ENCODE measurements at regions not wholly inside any gene's neighbourhood (a gene's known extent, or its start where the extent isn't known, plus 50 kb on each side); places are given as distances from the start of the nearest gene placed in this dataset.

GRCh38 chr13:80113714-80114454 lies 227.0 kb downstream of the SPRY2 start:
- H4K91ac ChIP-seq (ENCODE audit: insufficient read length, low read depth, low read length), result no peak overlapping the region
- WGBS (ENCODE audit: extremely low coverage, insufficient read length, low lambda C conversion rate), result no CpG with 5 or more reads among the region's 2 CpGs
- no peak overlapping the region for H2BK5ac ChIP-seq (ENCODE audit: insufficient read length, low read length)
- no peak overlapping the region for H3K27ac ChIP-seq (ENCODE audit: insufficient read length, low read depth, low read length)
- no peak overlapping the region for H3K56ac ChIP-seq (ENCODE audit: insufficient read length, low read depth, low read length)
- H2BK12ac ChIP-seq (ENCODE audit: insufficient read length, low read depth, low read length), result no peak overlapping the region
- H3K4me3 Mint-ChIP-seq, result no peak overlapping the region
- H3K23ac ChIP-seq (ENCODE audit: insufficient read length, low read depth, low read length), result no peak overlapping the region
- H2BK20ac ChIP-seq (ENCODE audit: low read depth, low read length, poor library complexity, severe bottlenecking), result no peak overlapping the region
- H3K14ac ChIP-seq (ENCODE audit: insufficient read depth, low read length), result no peak overlapping the region
- no peaks in the 10 kb centered on the region for H3K23me2 ChIP-seq (ENCODE audit: insufficient read length, low read depth, low read length, poor library complexity, severe bottlenecking)
- H4K20me1 ChIP-seq (ENCODE audit: control insufficient read depth, insufficient read depth, insufficient read length), result no peaks in the 10 kb centered on the region
- no peaks in the 10 kb centered on the region for H3K9me3 ChIP-seq (ENCODE audit: control insufficient read depth, low read depth, low read length)
- H3K79me1 ChIP-seq (ENCODE audit: insufficient read depth, low read depth, low read length, poor library complexity, severe bottlenecking), result no peaks in the 10 kb centered on the region
- H3K9me3 Mint-ChIP-seq, result no peaks in the 10 kb centered on the region
- H3K27me3 ChIP-seq (ENCODE audit: insufficient read depth, low read length), result no peaks in the 10 kb centered on the region
- H3K18ac ChIP-seq (ENCODE audit: insufficient read length, low read depth, low read length), result no peak overlapping the region
- no peak overlapping the region for H3T11ph ChIP-seq (ENCODE audit: low read length)
- no peak overlapping the region for H3K4ac ChIP-seq (ENCODE audit: low read depth, low read length)
- H4K5ac ChIP-seq (ENCODE audit: insufficient read length, low read depth, low read length), result no peak overlapping the region
- no peak overlapping the region for H2BK120ac ChIP-seq (ENCODE audit: low read depth, low read length, poor library complexity, severe bottlenecking)
- TF ChIP-seq CTCF (conservative IDR thresholded peaks at IDR 0.05), result no peak
- no peaks in the 10 kb centered on the region for H3K79me2 ChIP-seq (ENCODE audit: insufficient read depth, low read length)
- no peak overlapping the region for H3K27ac Mint-ChIP-seq
- H3K4me2 ChIP-seq (ENCODE audit: insufficient read depth, insufficient read length, low read length), result no peak overlapping the region
- no peak for DNase-seq
- H3K4me1 ChIP-seq (ENCODE audit: insufficient read depth, low read length), result no peaks in the 10 kb centered on the region
- no peak overlapping the region for H2AFZ ChIP-seq (ENCODE audit: low read length)
- H4K8ac ChIP-seq (replicated peaks; ENCODE audit: insufficient read length, low read depth, low read length), result no peak overlapping the region
- no peak overlapping the region for H2AK5ac ChIP-seq (ENCODE audit: insufficient read length, low read length)
- H2BK15ac ChIP-seq (ENCODE audit: low read depth, low read length), result no peak overlapping the region
- H3K9ac ChIP-seq (ENCODE audit: extremely low read depth, insufficient read length, low read length), result no peak overlapping the region
- peaks cover 4 to 5% of the 10 kb centered on the region in 2 experiments; a peak in 3 of 4 replicates for H3K4me1 Mint-ChIP-seq
- no peaks in the 10 kb centered on the region for H3K36me3 Mint-ChIP-seq (ENCODE audit: insufficient read depth in 1 of 3, low read depth in 3 of 3)
- no peaks in the 10 kb centered on the region for H3K27me3 Mint-ChIP-seq (ENCODE audit: low read depth)
